ENCODE measurements at regions not wholly inside any gene's neighbourhood (a gene's known extent, or its start where the extent isn't known, plus 50 kb on each side); places are given as distances from the start of the nearest gene placed in this dataset.

DNA sequence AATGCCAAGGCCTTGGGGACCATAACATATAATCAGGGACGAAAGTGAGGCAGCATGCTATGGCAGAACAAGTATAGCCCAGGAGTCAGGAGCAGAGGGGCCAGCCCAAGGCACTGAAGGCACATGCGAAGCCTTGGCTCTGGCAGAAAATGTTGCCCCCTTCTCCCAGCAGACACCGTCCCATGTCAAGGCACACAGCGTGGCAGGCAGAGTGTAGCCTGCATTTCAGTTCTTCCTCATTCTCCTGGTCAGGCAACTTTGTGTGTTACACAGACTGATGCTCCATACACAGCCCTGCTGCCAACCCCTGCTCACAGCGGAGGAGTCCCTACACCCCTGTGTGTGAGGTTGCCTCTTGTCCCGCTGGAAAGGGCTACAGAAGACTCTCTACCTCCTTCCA, 480.8 kb downstream of the BCL11A start:
- Histone ChIP-seq H3K36me3 (ENCODE audit: control insufficient read depth, insufficient read depth, low read length) (no peaks in the 10 kb centered on the region), H3K27me3 (ENCODE audit: control insufficient read depth, insufficient read depth, low read length) (peaks cover 3% of the 10 kb centered on the region; the same call in 1 of the 2 replicates), H3K9me3 (ENCODE audit: control insufficient read depth, insufficient read depth, low read depth, low read length) (no peaks in the 10 kb centered on the region), H3K27ac (ENCODE audit: low read length) (no peak overlapping the region), H3K4me1 (ENCODE audit: control insufficient read depth, insufficient read depth, low read length) (no peaks in the 10 kb centered on the region), H3K4me3 (ENCODE audit: low read depth in 2 of 2, low read length in 2 of 2) (no peak overlapping the region)
- intact Hi-C loops (cut with micrococcal nuclease; ENCODE audit: unreplicated experiment): no loop called here
- ATAC-seq (no peak), DNase-seq (ENCODE audit: low read depth, low spot score) (no peak)
- POLR2A ChIA-PET: no interaction called here
- in situ Hi-C loops (cut with HindIII; ENCODE audit: low pct_unique_long_range_greater_than_20kb, low sequenced_read_pairs): no loop called here
- TF ChIP-seq POLR2AphosphoS5 (IDR thresholded peaks at IDR 0.05; ENCODE audit: low read depth, low read length) (no peak), SIN3A (IDR thresholded peaks at IDR 0.05; ENCODE audit: borderline replicate concordance, insufficient read depth, low read depth, low read length) (no peak), TCF7L2 (IDR thresholded peaks at IDR 0.05; ENCODE audit: low read depth, low read length) (no peak)
- TF ChIP-seq, protein P1, sequence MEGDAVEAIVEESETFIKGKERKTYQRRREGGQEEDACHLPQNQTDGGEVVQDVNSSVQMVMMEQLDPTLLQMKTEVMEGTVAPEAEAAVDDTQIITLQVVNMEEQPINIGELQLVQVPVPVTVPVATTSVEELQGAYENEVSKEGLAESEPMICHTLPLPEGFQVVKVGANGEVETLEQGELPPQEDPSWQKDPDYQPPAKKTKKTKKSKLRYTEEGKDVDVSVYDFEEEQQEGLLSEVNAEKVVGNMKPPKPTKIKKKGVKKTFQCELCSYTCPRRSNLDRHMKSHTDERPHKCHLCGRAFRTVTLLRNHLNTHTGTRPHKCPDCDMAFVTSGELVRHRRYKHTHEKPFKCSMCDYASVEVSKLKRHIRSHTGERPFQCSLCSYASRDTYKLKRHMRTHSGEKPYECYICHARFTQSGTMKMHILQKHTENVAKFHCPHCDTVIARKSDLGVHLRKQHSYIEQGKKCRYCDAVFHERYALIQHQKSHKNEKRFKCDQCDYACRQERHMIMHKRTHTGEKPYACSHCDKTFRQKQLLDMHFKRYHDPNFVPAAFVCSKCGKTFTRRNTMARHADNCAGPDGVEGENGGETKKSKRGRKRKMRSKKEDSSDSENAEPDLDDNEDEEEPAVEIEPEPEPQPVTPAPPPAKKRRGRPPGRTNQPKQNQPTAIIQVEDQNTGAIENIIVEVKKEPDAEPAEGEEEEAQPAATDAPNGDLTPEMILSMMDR (IDR thresholded peaks at IDR 0.05): no peak
- TF ChIP-seq, protein P2, sequence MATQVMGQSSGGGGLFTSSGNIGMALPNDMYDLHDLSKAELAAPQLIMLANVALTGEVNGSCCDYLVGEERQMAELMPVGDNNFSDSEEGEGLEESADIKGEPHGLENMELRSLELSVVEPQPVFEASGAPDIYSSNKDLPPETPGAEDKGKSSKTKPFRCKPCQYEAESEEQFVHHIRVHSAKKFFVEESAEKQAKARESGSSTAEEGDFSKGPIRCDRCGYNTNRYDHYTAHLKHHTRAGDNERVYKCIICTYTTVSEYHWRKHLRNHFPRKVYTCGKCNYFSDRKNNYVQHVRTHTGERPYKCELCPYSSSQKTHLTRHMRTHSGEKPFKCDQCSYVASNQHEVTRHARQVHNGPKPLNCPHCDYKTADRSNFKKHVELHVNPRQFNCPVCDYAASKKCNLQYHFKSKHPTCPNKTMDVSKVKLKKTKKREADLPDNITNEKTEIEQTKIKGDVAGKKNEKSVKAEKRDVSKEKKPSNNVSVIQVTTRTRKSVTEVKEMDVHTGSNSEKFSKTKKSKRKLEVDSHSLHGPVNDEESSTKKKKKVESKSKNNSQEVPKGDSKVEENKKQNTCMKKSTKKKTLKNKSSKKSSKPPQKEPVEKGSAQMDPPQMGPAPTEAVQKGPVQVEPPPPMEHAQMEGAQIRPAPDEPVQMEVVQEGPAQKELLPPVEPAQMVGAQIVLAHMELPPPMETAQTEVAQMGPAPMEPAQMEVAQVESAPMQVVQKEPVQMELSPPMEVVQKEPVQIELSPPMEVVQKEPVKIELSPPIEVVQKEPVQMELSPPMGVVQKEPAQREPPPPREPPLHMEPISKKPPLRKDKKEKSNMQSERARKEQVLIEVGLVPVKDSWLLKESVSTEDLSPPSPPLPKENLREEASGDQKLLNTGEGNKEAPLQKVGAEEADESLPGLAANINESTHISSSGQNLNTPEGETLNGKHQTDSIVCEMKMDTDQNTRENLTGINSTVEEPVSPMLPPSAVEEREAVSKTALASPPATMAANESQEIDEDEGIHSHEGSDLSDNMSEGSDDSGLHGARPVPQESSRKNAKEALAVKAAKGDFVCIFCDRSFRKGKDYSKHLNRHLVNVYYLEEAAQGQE (IDR thresholded peaks at IDR 0.05; ENCODE audit: insufficient read depth in 1 of 2, low read depth in 2 of 2, low read length in 1 of 2): no peak
- CTCF ChIA-PET: no interaction called here
- no TSS peak for BruUV-seq (replicated peaks)

DNA sequence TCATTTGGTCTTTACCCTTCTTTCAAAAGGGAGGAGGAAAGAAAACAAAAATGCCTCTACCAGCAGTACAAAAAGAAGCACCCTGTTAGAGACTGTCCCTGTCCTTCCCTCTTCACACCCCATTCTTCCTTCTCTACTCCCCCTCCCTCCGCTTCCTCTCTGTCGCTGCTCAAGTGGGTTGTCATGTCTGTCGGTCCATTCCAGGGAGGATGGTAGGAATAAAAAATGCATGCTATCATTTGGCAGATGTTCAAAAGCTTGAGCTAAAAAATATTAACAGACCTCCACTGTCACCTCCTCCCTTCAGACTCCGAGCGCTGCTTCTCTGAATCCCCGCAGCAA, 482.0 kb downstream of the BCL11A start:
- in situ Hi-C loops (cut with HindIII; ENCODE audit: low pct_unique_long_range_greater_than_20kb, low sequenced_read_pairs) (no loop called here), intact Hi-C loops (cut with micrococcal nuclease; ENCODE audit: unreplicated experiment) (no loop called here)
- POLR2A ChIA-PET: no interaction called here
- Histone ChIP-seq H3K36me3 (ENCODE audit: control insufficient read depth, insufficient read depth, low read length) (no peaks in the 10 kb centered on the region), H3K27me3 (ENCODE audit: control insufficient read depth, insufficient read depth, low read length) (peaks cover 3% of the 10 kb centered on the region; the same call in 1 of the 2 replicates), H3K9me3 (ENCODE audit: control insufficient read depth, insufficient read depth, low read depth, low read length) (no peaks in the 10 kb centered on the region), H3K4me1 (ENCODE audit: control insufficient read depth, insufficient read depth, low read length) (no peaks in the 10 kb centered on the region), H3K27ac (ENCODE audit: low read length) (no peak overlapping the region), H3K4me3 (ENCODE audit: low read depth in 2 of 2, low read length in 2 of 2) (no peak overlapping the region)
- CTCF ChIA-PET: no interaction called here
- ATAC-seq (no peak), DNase-seq (ENCODE audit: low read depth, low spot score) (no peak)
- BruUV-seq (replicated peaks): no TSS peak
- TF ChIP-seq, protein P2 (IDR thresholded peaks at IDR 0.05; ENCODE audit: insufficient read depth in 1 of 2, low read depth in 2 of 2, low read length in 1 of 2): no peak
- no peak for TF ChIP-seq POLR2AphosphoS5 (IDR thresholded peaks at IDR 0.05; ENCODE audit: low read depth, low read length)
- TF ChIP-seq, protein P1 (IDR thresholded peaks at IDR 0.05): no peak
